ENCODE measurements at regions not wholly inside any gene's neighbourhood (a gene's known extent, or its start where the extent isn't known, plus 50 kb on each side); places are given as distances from the start of the nearest gene placed in this dataset.
"Not testable (repeated sequence)": the region's sequence is repeated elsewhere in the genome, so short reads cannot be mapped to it uniquely, and the experiment has no call there.

DNA sequence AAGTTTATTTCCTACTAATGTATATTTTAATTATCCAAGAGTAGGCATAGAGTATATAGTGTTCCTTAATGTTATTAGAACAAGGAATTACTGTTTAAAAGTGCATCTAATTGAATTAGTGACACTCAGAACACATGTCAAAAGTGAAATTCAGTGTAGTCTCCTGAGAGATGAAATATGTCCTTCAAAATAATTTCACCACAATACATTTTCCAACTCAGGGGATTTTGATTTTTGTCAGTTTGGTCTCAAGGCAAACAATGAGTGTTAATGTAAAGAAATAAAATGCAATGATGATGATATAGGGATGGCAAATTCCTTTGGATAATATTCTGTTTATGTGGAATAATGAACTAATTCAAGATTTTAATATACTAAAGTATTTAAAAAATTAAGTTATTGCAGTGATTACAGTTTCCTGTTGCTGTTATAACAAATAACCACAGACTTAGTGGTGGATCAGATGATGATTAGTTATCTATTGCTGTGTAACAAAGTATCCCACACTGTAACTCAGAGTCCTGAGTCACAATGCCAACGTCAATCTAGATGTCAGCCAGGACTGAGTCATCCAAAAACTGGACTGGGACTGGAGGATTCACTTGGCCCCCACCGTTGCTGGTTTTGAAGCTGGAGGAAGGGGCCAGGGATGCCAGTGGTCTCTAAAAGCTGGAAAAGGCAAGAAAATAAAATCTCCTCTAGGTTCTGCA lies 148.0 kb upstream of the SLC7A11 start:
- DNase-seq (ENCODE audit: missing footprints) (no peak), ATAC-seq (no peak)
- intact Hi-C loops (cut with DNase I) = no loop called here

DNA sequence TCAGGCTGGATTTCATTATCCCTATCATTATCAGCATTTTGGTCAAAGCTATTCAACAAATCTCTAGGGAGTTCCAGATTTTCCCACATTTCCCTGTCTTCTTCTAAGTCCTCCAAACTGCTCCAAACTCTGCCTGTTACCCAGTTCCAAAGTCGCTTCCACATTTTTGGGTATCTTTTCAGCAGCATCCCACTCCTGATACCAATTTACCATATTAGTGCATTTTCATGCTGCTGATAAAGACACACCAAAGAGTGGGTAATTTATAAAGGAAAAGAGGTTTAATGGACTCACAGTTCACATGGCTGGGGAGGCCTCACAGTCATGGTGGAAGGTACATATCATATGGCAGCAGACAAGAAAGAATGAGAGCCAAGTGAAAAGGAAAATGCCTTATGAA lies 132.8 kb upstream of the SLC7A11 start:
- DNase-seq (ENCODE audit: missing footprints) = no peak
- intact Hi-C loops (cut with DNase I) = no loop called here
- no peak for ATAC-seq

DNA sequence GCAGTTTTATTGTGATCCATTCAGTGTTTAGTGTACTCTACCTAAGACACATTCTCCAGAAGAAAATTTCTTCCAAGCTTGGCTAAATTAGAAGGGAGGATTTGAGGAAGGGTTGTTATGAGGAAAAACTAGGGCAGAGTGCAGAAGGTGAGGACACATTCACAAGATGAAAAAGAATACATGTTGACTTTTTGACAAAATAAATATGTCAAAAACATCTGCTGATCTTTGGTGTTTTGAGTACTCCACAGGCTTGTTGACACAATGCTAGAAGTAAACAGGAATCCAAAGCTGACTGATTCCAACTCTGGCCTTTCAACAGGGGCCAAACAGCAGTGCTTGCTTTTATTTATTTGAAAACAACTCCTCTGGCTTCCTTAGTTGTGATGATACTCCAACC lies 125.8 kb upstream of the SLC7A11 start:
- no peak for ATAC-seq
- intact Hi-C loops (cut with DNase I) = no loop called here
- DNase-seq (ENCODE audit: missing footprints) = no peak

- ATAC-seq; DNase-seq (ENCODE audit: missing footprints); intact Hi-C loops (cut with DNase I): not testable (repeated sequence)
Observed at GRCh38 chr4:138352446-138352845, 110.3 kb upstream of the SLC7A11 start.

DNA sequence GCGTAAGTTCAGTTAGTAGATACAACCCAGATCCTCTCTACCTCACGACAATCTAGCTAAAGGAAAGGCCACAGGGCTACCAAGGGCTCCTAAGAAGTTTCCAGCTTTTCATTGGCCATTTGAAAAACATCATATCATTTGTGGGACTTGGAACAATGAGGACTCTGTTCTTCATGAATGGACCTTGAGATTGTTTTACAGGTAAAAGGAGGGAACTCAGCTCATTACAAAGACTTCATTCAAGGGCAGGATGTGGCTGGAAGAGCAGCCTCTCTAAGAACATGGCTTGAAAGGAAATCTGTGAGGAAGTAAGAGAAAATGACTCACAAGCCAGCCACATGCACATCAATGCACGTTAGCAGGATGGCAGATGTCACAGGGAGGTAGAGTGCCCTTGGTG lies 105.9 kb upstream of the SLC7A11 start:
- intact Hi-C loops (cut with DNase I) = no loop called here
- no peak for DNase-seq (ENCODE audit: missing footprints)
- ATAC-seq = no peak

- intact Hi-C loops (cut with DNase I) = no loop called here
- ATAC-seq (no peak), DNase-seq (ENCODE audit: missing footprints) (no peak)
Observed at GRCh38 chr4:138347561-138347960, 105.4 kb upstream of the SLC7A11 start.

- DNase-seq (ENCODE audit: missing footprints) = no peak
- ATAC-seq = no peak
- intact Hi-C loops (cut with DNase I) = no loop called here
Observed at GRCh38 chr4:138344851-138345250, 102.7 kb upstream of the SLC7A11 start.

GRCh38 chr4:138344054-138344453 lies 101.9 kb upstream of the SLC7A11 start:
- intact Hi-C loops (cut with DNase I) = no loop called here
- DNase-seq (ENCODE audit: missing footprints) = no peak
- ATAC-seq = no peak

DNA sequence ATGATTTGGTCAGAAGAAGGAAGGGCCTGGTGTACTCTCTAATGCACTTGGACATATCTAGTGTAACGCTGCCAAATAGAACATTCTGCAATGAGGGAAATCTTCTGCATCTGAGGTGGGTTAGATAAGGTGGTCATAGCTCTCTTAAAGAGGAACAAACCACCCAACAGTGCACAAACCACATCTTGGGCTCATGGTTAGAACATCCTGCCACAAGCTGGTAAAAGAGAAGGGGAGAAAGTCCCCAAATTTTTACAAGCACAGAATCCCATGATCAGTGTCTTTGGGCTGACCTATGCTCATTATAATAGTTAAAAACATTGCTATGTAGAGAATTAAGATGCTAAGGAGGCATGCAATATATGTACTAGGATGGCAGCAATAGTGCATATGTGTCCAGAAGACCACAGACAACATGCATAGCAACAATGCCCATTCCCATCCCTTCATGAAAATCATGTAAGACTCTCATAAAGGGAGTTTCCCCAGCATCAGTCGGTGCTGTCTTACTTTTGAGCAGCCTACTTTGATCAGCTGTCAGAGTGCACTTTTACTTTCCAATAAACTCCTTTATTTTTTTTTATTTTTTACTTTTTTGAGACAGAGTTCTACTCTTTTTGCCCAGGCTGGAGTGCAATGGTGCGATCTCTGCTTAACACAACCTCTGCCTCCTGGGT lies 99.7 kb upstream of the SLC7A11 start:
- DNase-seq (ENCODE audit: missing footprints) (no peak), ATAC-seq (no peak)
- intact Hi-C loops (cut with DNase I) = no loop called here

- ATAC-seq (no peak), DNase-seq (ENCODE audit: missing footprints) (no peak)
- intact Hi-C loops (cut with DNase I) = no loop called here
Observed at GRCh38 chr4:138338840-138339239, 96.7 kb upstream of the SLC7A11 start.

DNA sequence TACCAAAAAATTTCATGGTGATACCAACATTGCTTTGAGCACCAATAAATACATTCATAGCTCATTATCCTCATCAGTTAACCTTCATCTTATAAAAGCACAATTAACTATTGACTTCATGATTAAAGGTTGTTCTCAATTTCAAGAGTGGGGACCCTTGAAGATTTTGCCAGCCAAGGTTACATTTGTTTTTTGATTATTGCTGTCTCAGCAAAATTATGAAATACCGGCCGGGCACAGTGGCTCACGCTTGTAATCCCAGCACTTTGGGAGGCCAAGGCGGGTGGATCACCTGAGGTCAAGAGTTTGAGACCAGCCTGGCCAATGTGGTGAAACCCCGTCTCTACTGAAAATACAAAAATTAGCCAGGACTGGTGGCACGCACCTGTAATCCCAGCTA lies 96.1 kb upstream of the SLC7A11 start:
- intact Hi-C loops (cut with DNase I); DNase-seq (ENCODE audit: missing footprints); ATAC-seq: not testable (repeated sequence)

DNA sequence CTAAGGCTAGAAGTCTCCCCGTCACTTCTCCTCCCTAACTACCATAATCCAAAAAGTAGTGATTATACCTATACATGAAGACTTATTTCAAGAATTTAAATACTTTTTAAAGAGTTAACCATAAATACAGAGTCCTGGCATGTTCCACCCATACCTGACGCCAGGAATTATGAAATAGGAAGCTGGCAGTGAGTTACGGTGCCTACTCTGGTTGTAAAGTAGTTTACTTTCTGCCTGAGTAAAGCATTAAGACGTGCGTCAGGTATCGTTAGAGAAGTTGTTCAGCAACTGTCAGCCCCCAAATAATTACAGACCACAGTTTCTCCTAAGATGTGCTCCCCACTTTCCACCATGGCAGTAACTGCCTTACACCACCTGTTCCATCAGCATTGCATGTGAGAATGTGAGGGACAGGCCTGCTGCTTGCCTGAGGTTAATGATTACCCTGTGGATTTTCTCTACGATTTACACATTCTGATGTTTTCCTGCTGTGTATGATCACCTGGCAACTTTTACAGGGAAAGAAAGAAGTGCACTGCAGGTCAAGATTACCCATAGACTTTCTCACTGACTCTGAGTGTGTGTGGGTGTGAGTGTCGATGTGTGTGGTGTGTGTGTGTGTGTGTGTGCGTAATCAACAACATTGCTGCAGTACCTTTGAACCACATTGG lies 92.3 kb upstream of the SLC7A11 start:
- no peak for ATAC-seq
- intact Hi-C loops (cut with DNase I) = no loop called here
- DNase-seq (ENCODE audit: missing footprints) = no peak

DNA sequence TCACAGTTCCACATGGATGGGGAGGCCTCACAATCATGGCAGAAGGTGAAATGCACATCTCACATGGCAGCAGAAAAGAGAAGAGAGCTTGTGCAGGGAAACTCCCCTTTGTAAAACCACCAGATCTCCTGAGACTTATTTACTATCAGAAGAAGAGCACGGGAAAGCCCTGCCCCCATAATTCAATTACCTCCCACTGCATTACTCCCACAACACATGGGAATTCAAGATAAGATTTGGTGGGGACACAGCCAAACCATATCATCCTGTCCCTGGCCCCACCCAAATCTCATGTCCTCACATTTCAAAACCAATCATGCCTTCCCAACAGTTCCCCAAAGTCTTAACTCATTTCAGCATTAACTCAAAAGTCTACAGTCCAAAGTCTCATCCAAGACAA lies 90.3 kb upstream of the SLC7A11 start:
- DNase-seq (ENCODE audit: missing footprints); ATAC-seq; intact Hi-C loops (cut with DNase I): not testable (repeated sequence)

DNA sequence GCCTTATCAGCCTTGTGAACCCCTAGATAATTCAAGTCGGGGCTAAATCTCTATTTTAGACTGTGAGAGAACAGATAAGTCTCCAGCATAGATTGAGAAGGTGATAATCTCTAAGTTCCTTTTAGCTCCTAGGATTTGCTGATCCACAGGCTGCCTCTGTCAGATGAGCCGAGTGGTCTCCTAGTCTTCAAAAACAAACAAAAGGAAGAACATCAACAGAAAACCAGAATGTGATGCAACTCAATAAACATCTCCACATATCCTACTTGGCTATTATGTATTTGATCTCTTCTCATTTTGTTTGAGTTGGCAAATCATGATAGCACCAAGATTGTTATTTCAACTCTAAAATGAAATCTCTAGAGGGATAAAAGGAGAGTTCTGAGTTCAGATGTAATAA lies 88.4 kb upstream of the SLC7A11 start:
- intact Hi-C loops (cut with DNase I) = no loop called here
- no peak for ATAC-seq
- DNase-seq (ENCODE audit: missing footprints) = no peak

DNA sequence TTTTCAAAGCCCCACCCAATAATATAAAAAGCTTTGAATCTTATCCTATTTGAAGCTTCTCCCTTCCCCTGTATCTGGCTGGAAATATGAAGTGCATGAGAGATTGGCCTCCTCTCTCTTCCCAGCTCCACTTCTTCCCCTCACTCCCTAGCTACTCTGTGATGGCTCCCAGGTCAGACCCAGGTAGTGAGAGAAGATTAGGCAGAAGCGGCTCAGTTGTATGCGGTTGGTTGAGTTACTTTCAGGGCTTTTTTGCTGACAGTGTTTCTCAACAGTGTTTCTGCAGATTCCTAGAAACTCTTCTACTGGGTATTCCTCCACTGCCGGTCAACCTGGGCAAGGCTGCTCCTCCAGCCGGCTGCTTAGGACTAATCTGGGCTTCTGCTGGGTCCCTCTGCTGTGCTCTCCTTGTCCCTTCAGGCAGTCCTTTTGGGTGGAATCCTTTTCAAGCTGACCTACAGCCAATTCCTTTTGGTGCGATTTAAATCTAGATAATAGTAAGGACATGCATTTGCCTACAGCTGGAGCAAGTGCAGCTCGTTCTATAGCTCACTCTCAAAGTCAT lies 87.4 kb upstream of the SLC7A11 start:
- intact Hi-C loops (cut with DNase I) = no loop called here
- ATAC-seq = no peak
- DNase-seq (ENCODE audit: missing footprints) = no peak

DNA sequence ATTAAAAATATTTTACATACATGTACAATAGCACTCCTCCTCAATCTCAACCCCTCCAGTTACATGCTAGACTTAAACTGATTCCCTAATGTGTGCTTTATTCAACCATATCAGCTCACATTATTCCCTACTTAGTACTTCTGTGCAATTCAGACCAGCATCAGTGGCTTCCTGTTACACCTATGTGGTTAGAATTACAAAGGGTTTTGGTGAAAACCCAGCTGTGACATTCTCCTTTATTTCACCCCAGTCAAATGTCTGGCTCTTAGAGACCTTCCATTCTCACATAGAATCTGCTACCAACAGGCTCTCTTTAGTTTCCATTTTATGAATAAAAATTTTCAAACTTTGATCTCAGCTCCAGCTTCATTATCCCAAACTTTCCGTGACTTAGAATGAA lies 85.2 kb upstream of the SLC7A11 start:
- DNase-seq (ENCODE audit: missing footprints) = no peak
- intact Hi-C loops (cut with DNase I) = no loop called here
- ATAC-seq = no peak

DNA sequence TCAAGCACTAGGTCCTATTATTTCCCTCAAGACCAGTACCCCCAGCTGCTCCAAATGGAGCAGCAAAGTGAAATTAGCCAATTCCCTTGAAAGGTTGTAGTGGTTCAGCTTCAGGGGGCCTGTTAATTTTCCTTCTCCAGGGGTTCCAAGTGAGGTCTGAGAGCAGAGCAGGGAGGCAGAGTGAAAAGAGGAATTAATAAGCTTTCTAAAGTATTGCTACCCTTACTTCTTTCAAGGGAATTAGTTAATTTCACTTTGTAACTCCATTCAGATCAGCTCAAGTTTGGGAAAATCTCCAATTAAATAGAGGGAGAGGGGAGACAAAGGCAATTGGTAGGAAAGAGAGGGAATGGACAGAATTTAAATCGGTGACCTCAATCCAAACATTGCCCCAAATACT lies 78.7 kb upstream of the SLC7A11 start:
- DNase-seq (ENCODE audit: missing footprints) (no peak), ATAC-seq (no peak)
- intact Hi-C loops (cut with DNase I) = no loop called here

DNA sequence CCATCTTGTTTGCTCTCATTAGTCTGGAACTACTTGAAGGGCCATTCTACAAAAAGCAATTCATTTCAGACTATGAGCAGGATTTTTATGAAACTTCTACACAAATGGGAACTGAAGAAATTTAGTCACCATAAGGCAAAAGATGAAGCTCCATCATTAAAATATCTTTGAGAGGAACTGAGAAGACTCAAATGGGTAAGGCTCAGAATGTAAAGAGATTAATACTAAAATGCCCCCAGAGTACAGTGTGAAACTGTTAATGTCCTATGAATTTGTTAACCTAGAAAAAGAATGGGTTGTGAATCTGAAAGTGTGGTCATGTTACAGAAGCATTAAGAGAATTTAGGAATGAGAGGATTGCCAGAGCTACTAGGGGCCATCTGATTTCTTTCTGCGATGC lies 77.9 kb upstream of the SLC7A11 start:
- intact Hi-C loops (cut with DNase I) = no loop called here
- ATAC-seq (no peak), DNase-seq (ENCODE audit: missing footprints) (no peak)

- intact Hi-C loops (cut with DNase I) = no loop called here
- ATAC-seq (no peak), DNase-seq (ENCODE audit: missing footprints) (no peak)
Observed at GRCh38 chr4:138317175-138317748, 75.1 kb upstream of the SLC7A11 start.

DNA sequence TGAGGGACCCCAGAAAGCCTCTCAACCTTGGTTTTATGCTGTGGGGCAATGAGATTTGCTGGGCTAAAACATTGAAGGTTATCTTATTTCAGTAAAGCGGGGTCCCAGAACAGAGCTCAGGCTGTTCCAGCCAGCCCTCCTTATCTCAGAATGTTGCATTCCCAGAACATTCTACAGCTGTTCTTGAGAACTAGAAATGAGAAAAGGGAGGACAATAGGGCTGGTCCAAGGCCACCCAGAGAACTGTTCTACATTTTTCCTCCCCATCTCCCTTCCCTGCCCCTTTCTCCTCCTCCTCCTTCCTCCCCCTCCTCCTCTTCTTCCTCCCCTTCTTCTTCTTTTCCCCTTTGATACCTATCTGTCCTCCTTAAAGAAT lies 70.4 kb upstream of the SLC7A11 start:
- no peak for DNase-seq (ENCODE audit: missing footprints)
- no peak for ATAC-seq
- intact Hi-C loops (cut with DNase I) = no loop called here
